Subcutaneous abdominal adipose tissue (tissue), 5 donors: ENCODE measurements at regions not wholly inside any gene's neighbourhood (a gene's known extent, or its start where the extent isn't known, plus 50 kb on each side); places are given as distances from the start of the nearest gene placed in this dataset.

Experiments used
- H3K27ac ChIP-seq: one replicate; pipeline ENCODE4 v1.7.0; 2013; ENCODE audit warnings: low read depth, mild to moderate bottlenecking, inconsistent platforms, low read length, moderate library complexity
- H3K27me3 ChIP-seq, 5 donors: one replicate each; pipeline ENCODE4 v1.7.0; 2013; ENCODE audit warnings: low read length in 5 of 5, inconsistent platforms in 1 of 5; ENCODE audit not compliant: control insufficient read depth in 5 of 5, insufficient read depth in 4 of 5
- H3K36me3 ChIP-seq, 5 donors: one replicate each; pipeline ENCODE4 v1.7.0; 2013; ENCODE audit warnings: low read length in 5 of 5; ENCODE audit not compliant: control insufficient read depth in 5 of 5, insufficient read depth in 5 of 5
- H3K4me1 ChIP-seq, 5 donors: one replicate each; pipeline ENCODE4 v1.7.0; 2013; ENCODE audit warnings: low read length in 5 of 5, mild to moderate bottlenecking in 3 of 5, moderate library complexity in 1 of 5; ENCODE audit not compliant: control insufficient read depth in 5 of 5, insufficient read depth in 5 of 5
- H3K4me3 ChIP-seq, 5 donors: one replicate each; pipeline ENCODE4 v1.7.0; 2013; ENCODE audit warnings: low read length in 5 of 5, low read depth in 1 of 5
- H3K9ac ChIP-seq, 5 donors: one replicate each; pipeline ENCODE4 v1.7.0; 2013; ENCODE audit warnings: low read length in 5 of 5, mild to moderate bottlenecking in 4 of 5, moderate library complexity in 3 of 5
- H3K9me3 ChIP-seq, 5 donors: one replicate each; pipeline ENCODE4 v1.7.0; 2013; ENCODE audit warnings: low read length in 5 of 5; ENCODE audit not compliant: control insufficient read depth in 5 of 5
- donor health status: healthy.
- donor health status: healthy.
- donor health status: healthy.
- donor health status: healthy.
- donor health status: healthy.

- Histone ChIP-seq H3K36me3 (no peaks in the 10 kb centered on the region), H3K4me3 (no peak overlapping the region), H3K27me3 (no peaks in the 10 kb centered on the region), H3K9ac (no peak overlapping the region), H3K27ac (no peak overlapping the region), H3K4me1 (peaks cover 0 to 6% (median 0%) of the 10 kb centered on the region in 5 donors), H3K9me3 (no peaks in the 10 kb centered on the region)
Observed at GRCh38 chr7:35491233-35491632, 203.7 kb downstream of the HERPUD2 start.

DNA sequence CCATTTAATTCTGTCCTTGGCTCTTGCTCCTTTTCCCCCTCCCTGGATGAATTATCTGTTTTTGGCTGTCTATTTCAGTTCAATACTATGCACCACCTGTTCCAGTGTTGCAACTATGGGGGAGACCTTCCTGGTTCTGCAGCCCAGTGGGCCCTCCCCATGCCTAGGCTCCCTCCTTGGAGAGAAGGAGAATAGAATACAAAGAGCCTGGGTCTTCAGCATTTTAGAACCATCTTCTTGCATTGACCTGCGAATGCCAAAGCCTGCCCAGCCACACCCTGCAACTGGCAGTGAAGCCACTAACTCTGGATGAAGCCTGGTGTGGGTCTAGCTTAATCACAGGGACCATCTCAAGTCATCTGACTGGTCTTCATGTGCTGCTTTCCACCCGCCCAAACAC lies 207.1 kb downstream of the HERPUD2 start:
- no peak overlapping the region for H3K27ac ChIP-seq
- no peaks in the 10 kb centered on the region for H3K36me3 ChIP-seq
- H3K9me3 ChIP-seq, result no peaks in the 10 kb centered on the region
- no peaks in the 10 kb centered on the region for H3K27me3 ChIP-seq
- no peak overlapping the region for H3K9ac ChIP-seq
- no peak overlapping the region for H3K4me3 ChIP-seq
- H3K4me1 ChIP-seq, result peaks cover 0 to 9% (median 3%) of the 10 kb centered on the region in 5 donors

DNA sequence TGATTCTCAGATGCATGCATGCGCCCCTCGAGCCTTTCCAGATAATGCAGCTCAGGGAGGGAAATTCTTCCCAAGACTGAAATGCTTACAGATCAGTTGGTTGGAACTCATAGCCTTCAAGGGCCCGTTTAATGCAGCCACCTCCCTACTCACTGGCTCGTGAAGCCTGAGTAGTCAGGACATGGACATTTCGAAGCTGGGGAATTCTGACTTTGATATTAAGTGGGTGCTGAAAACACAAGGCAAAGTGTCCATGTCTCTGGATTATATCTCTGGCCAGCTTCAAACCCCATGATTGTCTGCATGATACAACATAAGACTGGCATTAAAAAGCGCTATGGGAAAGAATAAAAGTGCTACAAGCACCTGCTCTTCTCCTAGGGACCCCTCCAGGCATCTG lies 207.5 kb downstream of the HERPUD2 start:
- H3K9ac ChIP-seq, result no peak overlapping the region
- no peaks in the 10 kb centered on the region for H3K9me3 ChIP-seq
- H3K27me3 ChIP-seq, result no peaks in the 10 kb centered on the region
- H3K4me1 ChIP-seq, result peaks cover 0 to 9% (median 3%) of the 10 kb centered on the region in 5 donors
- no peaks in the 10 kb centered on the region for H3K36me3 ChIP-seq
- H3K27ac ChIP-seq, result no peak overlapping the region
- H3K4me3 ChIP-seq, result no peak overlapping the region

GRCh38 chr7:35485436-35485835 lies 209.5 kb downstream of the HERPUD2 start:
- H3K27ac ChIP-seq, result no peak overlapping the region
- no peak overlapping the region for H3K9ac ChIP-seq
- H3K9me3 ChIP-seq, result no peaks in the 10 kb centered on the region
- no peaks in the 10 kb centered on the region for H3K27me3 ChIP-seq
- peaks cover 0 to 9% (median 3%) of the 10 kb centered on the region in 5 donors for H3K4me1 ChIP-seq
- H3K36me3 ChIP-seq, result no peaks in the 10 kb centered on the region
- no peak overlapping the region for H3K4me3 ChIP-seq

DNA sequence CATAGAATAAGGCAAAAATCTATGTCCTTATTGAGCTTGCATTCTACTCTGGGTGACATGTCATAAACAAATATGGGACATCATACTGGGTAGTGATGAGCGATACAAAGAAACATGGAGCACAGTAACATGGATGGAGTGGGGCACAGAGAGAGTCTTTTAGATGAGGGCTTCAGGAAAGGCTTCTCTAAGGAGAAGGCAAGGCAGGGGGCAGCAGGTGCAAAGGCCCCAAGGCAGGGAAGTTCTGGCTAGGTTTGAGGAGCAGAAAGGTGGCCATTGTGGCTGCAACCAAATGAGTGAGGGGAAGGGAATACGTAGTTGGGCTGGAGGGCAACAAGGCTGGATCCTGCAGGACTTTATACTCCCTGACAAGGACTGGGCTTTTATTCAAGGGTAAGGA lies 211.4 kb downstream of the HERPUD2 start:
- no peak overlapping the region for H3K4me3 ChIP-seq
- peaks cover 0 to under 1% (median 0%) of the 10 kb centered on the region in 5 donors for H3K9me3 ChIP-seq
- no peak overlapping the region for H3K9ac ChIP-seq
- H3K27ac ChIP-seq, result no peak overlapping the region
- H3K36me3 ChIP-seq, result no peaks in the 10 kb centered on the region
- H3K27me3 ChIP-seq, result no peaks in the 10 kb centered on the region
- H3K4me1 ChIP-seq, result peaks cover 0 to 9% (median 3%) of the 10 kb centered on the region in 5 donors

- Histone ChIP-seq H3K9ac (no peak overlapping the region), H3K27ac (no peak overlapping the region), H3K4me3 (no peak overlapping the region), H3K9me3 (peaks cover 0 to 12% (median 7%) of the 10 kb centered on the region in 5 donors), H3K27me3 (no peaks in the 10 kb centered on the region), H3K36me3 (no peaks in the 10 kb centered on the region), H3K4me1 (peaks cover 0 to 8% (median 3%) of the 10 kb centered on the region in 5 donors)
Observed at GRCh38 chr7:35482231-35482630, 212.7 kb downstream of the HERPUD2 start.

GRCh38 chr7:35480806-35481205 lies 214.1 kb downstream of the HERPUD2 start:
- H3K36me3 ChIP-seq, result no peaks in the 10 kb centered on the region
- no peaks in the 10 kb centered on the region for H3K27me3 ChIP-seq
- peaks cover 0 to 7% (median 3%) of the 10 kb centered on the region in 5 donors for H3K4me1 ChIP-seq
- H3K4me3 ChIP-seq, result no peak overlapping the region
- H3K9me3 ChIP-seq, result peaks cover 0 to 13% (median 9%) of the 10 kb centered on the region in 5 donors
- no peak overlapping the region for H3K27ac ChIP-seq
- no peak overlapping the region for H3K9ac ChIP-seq

DNA sequence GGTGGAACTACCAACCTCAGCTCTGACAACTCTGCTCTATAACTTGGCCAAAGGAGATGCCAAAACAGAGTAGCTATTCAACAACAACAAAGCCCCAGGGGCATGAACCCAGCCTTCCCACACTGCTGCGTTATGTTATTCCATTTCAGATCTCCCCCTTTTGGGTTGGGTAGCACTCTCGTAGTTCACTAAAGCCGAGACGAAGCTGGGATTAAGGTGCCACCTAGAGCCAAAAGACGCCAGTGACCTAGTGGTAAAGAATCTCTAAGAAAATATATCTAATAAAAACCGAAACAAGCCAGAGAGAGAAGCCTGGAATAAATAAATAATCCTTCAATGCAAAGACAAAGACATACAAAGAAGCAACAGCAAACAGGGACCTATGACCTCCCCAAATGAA lies 217.3 kb downstream of the HERPUD2 start:
- Histone ChIP-seq H3K4me3 (no peak overlapping the region), H3K9ac (no peak overlapping the region), H3K27me3 (peaks cover 0 to 3% (median 0%) of the 10 kb centered on the region in 5 donors), H3K9me3 (peaks cover 0 to 13% (median 9%) of the 10 kb centered on the region in 5 donors), H3K4me1 (no peaks in the 10 kb centered on the region), H3K27ac (no peak overlapping the region), H3K36me3 (no peaks in the 10 kb centered on the region)

GRCh38 chr7:35474100-35474499 lies 220.2 kb upstream of the TBX20 start:
- Histone ChIP-seq H3K9me3 (peaks cover 0 to 13% (median 9%) of the 10 kb centered on the region in 5 donors), H3K27ac (no peak overlapping the region), H3K4me1 (no peaks in the 10 kb centered on the region), H3K27me3 (peaks cover 0 to 6% (median 0%) of the 10 kb centered on the region in 5 donors), H3K4me3 (no peak overlapping the region), H3K36me3 (no peaks in the 10 kb centered on the region), H3K9ac (no peak overlapping the region)

- peaks cover 0 to 2% (median 0%) of the 10 kb centered on the region in 5 donors for H3K4me1 ChIP-seq
- no peaks in the 10 kb centered on the region for H3K9me3 ChIP-seq
- H3K9ac ChIP-seq, result no peak overlapping the region
- H3K27me3 ChIP-seq, result peaks cover 0 to 6% (median 0%) of the 10 kb centered on the region in 5 donors
- no peak overlapping the region for H3K4me3 ChIP-seq
- H3K27ac ChIP-seq, result no peak overlapping the region
- no peaks in the 10 kb centered on the region for H3K36me3 ChIP-seq
Observed at GRCh38 chr7:35468606-35469005, 214.7 kb upstream of the TBX20 start.
